SK-N-SH (cell line): ENCODE measurements at regions not wholly inside any gene's neighbourhood (a gene's known extent, or its start where the extent isn't known, plus 50 kb on each side); places are given as distances from the start of the nearest gene placed in this dataset.

Experiments used
- CTCF ChIA-PET: fragments of 300-600, 350-600 bp; formaldehyde crosslinking; extraction: SDS; loops from one replicate; lab custom pipeline; 2021; lab: Yijun Ruan, JAX
- POLR2A ChIA-PET: fragments of 350-600 bp; sonication (Branson Sonifier 250); formaldehyde crosslinking; extraction: SDS; loops from one replicate; lab custom pipeline; 2020; ENCODE audit warnings: antibody characterized with exemption, inconsistent platforms; lab: Yijun Ruan, JAX
- DNase-seq: peaks from one replicate; pipeline ENCODE4 v3.0.0; 2012
- H2AFZ ChIP-seq: fragments of 200-600 bp; sonication (generic); 2 replicates; pipeline ENCODE4 v1.8.1; 2016; ENCODE audit warnings: antibody characterized with exemption, mild to moderate bottlenecking, low read depth
- H3F3A ChIP-seq: fragments of 200-600 bp; sonication (generic); replicated peaks from 2 replicates; pipeline ENCODE3; 2016; ENCODE audit warnings: antibody characterized with exemption, mild to moderate bottlenecking; ENCODE audit not compliant: insufficient read depth
- H3K27ac ChIP-seq, 2 experiments: fragments of 200-500 bp in 1 of 2; fragments of 200-600 bp in 1 of 2; sonication (Bioruptor generic) in 1 of 2; sonication (generic), shearing (Covaris generic) in 1 of 2; 2 replicates each; pipeline versions ENCODE4 v1.5.1 to v1.6.1; 2014 to 2016; ENCODE audit warnings: low read depth in 2 of 2, inconsistent platforms in 1 of 2, low read length in 1 of 2, mild to moderate bottlenecking in 1 of 2, mixed read lengths in 1 of 2
- H3K27me3 ChIP-seq: fragments of 200-600 bp; sonication (generic), shearing (Covaris generic); 2 replicates; pipeline ENCODE4 v1.6.1; 2016; ENCODE audit warnings: mixed run types; ENCODE audit not compliant: insufficient read depth
- H3K36me3 ChIP-seq, 2 experiments: fragments of 200-500 bp in 1 of 2; fragments of 200-600 bp in 1 of 2; sonication (Bioruptor generic) in 1 of 2; sonication (generic) in 1 of 2; replicated peaks in 1 of 2; 2 replicates each; pipeline versions ENCODE3 to v1.5.1; 2014 to 2016; ENCODE audit warnings: low read length in 1 of 2, mild to moderate bottlenecking in 1 of 2; ENCODE audit not compliant: insufficient read depth in 2 of 2, control insufficient read depth in 1 of 2
- H3K4me1 ChIP-seq, 2 experiments: fragments of 200-500 bp in 1 of 2; fragments of 200-600 bp in 1 of 2; sonication (Bioruptor generic) in 1 of 2; sonication (generic), shearing (Covaris generic) in 1 of 2; 2 replicates each; pipeline versions ENCODE4 v1.5.1 to v1.6.1; 2014 to 2016; ENCODE audit warnings: low read depth in 1 of 2, low read length in 1 of 2, mixed run types in 1 of 2; ENCODE audit not compliant: insufficient read depth in 2 of 2, control insufficient read depth in 1 of 2
- H3K4me2 ChIP-seq: fragments of 200-600 bp; sonication (generic), shearing (Covaris generic); 2 replicates; pipeline ENCODE4 v1.6.1; 2017; ENCODE audit warnings: mixed run types
- H3K4me3 ChIP-seq, 2 experiments: fragments of 200-500 bp in 1 of 2; fragments of 200-600 bp in 1 of 2; sonication (Bioruptor generic) in 1 of 2; sonication (generic), shearing (Covaris generic) in 1 of 2; 2 replicates each; pipeline versions ENCODE4 v1.5.1 to v1.8.1; 2014 to 2016; ENCODE audit warnings: low read depth in 2 of 2, inconsistent platforms in 1 of 2, low read length in 1 of 2, mild to moderate bottlenecking in 1 of 2, mixed read lengths in 1 of 2, moderate library complexity in 1 of 2
- H3K79me2 ChIP-seq: fragments of 200-600 bp; sonication (generic); 2 replicates; pipeline ENCODE4 v1.8.1; 2017; ENCODE audit warnings: mild to moderate bottlenecking; ENCODE audit not compliant: insufficient read depth
- H3K9ac ChIP-seq: fragments of 200-600 bp; sonication (generic); 2 replicates; pipeline ENCODE4 v1.6.1; 2017; ENCODE audit warnings: mixed run types
- H3K9me2 ChIP-seq: fragments of 200-600 bp; sonication (generic); 2 replicates; pipeline ENCODE4 v1.6.1; 2017; ENCODE audit warnings: mixed run types
- H3K9me3 ChIP-seq: fragments of 200-600 bp; sonication (generic); 2 replicates; pipeline ENCODE4 v1.6.1; 2017; ENCODE audit warnings: mixed run types, mild to moderate bottlenecking, moderate library complexity
- H4K20me1 ChIP-seq: fragments of 200-600 bp; sonication (generic); 2 replicates; pipeline ENCODE4 v1.6.1; 2017; ENCODE audit warnings: mild to moderate bottlenecking, mixed run types; ENCODE audit not compliant: insufficient read depth
- CHD2 ChIP-seq: fragments of 150-350 bp; IDR thresholded peaks from 2 replicates; pipeline ENCODE4 v1.6.1; 2018; ENCODE audit warnings: low read length; ENCODE audit not compliant: partially characterized antibody
- CTCF ChIP-seq: fragments of 200-600 bp; sonication (generic); IDR thresholded peaks from 2 replicates; pipeline ENCODE4 v1.6.1; 2017; ENCODE audit warnings: antibody characterized with exemption, mild to moderate bottlenecking, moderate library complexity
- ELF1 ChIP-seq: IDR thresholded peaks from 2 replicates; pipeline ENCODE4 v1.4.0; 2012
- EZH2phosphoT487 ChIP-seq: fragments of 200-600 bp; sonication (generic); IDR thresholded peaks from 2 replicates; pipeline ENCODE4 v1.6.1; 2017; ENCODE audit warnings: low read depth, mixed run types, mild to moderate bottlenecking, antibody characterized with exemption, moderate library complexity, borderline replicate concordance
- FOSL2 ChIP-seq: IDR thresholded peaks from 2 replicates; pipeline ENCODE4 v1.4.0; 2012; ENCODE audit warnings: low read depth, mild to moderate bottlenecking, moderate library complexity, borderline replicate concordance
- FOXM1 ChIP-seq: IDR thresholded peaks from 2 replicates; pipeline ENCODE4 v1.4.0; 2012; ENCODE audit warnings: low read depth, mild to moderate bottlenecking
- GATA2 ChIP-seq: sonication (generic); formaldehyde crosslinking; IDR thresholded peaks from 2 replicates; pipeline ENCODE4 v1.5.0; 2020; ENCODE audit warnings: mild to moderate bottlenecking, missing genetic modification reagents
- MAX ChIP-seq: IDR thresholded peaks from 2 replicates; pipeline ENCODE4 v1.4.0; 2012; ENCODE audit warnings: low read depth
- RCOR1 ChIP-seq: fragments of 150-350 bp; IDR thresholded peaks from 2 replicates; pipeline ENCODE4 v1.6.1; 2017; ENCODE audit warnings: antibody characterized with exemption, low read length
- RXRA ChIP-seq: IDR thresholded peaks from 2 replicates; pipeline ENCODE4 v1.4.0; 2012; ENCODE audit warnings: low read depth, mild to moderate bottlenecking, borderline replicate concordance
- TEAD4 ChIP-seq: IDR thresholded peaks from 2 replicates; pipeline ENCODE4 v1.4.0; 2012; ENCODE audit warnings: mild to moderate bottlenecking, borderline replicate concordance; ENCODE audit not compliant: insufficient read depth
- WGBS: methylation state at CpG from one replicate; pipeline ENCODE4 v1.1.6; 2017; ENCODE audit warnings: low lambda C conversion rate; 5-methylcytosine and 5-hydroxymethylcytosine counted together

DNA sequence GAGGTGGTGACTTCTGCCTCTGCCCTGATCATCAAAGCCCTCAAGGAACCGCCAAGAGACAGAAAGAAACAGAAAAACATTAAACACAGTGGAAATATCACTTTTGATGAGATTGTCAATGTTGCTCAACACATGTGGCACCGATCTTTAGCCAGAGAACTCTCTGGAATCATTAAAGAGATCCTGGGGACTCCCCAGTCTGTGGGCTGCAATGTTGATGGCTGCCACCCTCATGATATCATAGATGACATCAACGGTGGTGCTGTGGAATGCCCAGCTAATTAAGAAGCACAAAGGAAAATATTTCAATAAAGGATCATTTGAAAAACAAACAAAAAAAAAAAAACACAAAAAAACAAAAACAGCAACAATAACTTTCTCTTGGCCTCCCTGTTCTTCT is 59.5 kb upstream of the TOMM7 start:
- CTCF ChIA-PET = no interaction called here
- WGBS = 5% methylated on average over 3 of the region's 3 CpGs

GRCh38 chr7:22879709-22880306 is 57.2 kb upstream of the TOMM7 start:
- Histone ChIP-seq H4K20me1 (no peaks in the 10 kb centered on the region), H2AFZ (peak overlapping the region; percentile 5; the same call in 1 of the 2 replicates), H3K9ac (no peak overlapping the region)
- TF ChIP-seq FOXM1 = no peak
- no peak for TF ChIP-seq RCOR1
- no peak for TF ChIP-seq CTCF
- TF ChIP-seq RXRA = no peak
- no peak for TF ChIP-seq MAX
- TF ChIP-seq ELF1 = no peak
- no peak for TF ChIP-seq FOSL2
- no peak for TF ChIP-seq GATA2 (CRISPR knock-in tag)
- no peak for TF ChIP-seq CHD2
- TF ChIP-seq, all 33 proteins: peak for 0
- H3K4me3 ChIP-seq = no peak overlapping the region
- DNase-seq = no peak
- no peaks in the 10 kb centered on the region for H3K9me2 ChIP-seq
- no peaks in the 10 kb centered on the region for H3F3A ChIP-seq
- H3K9me3 ChIP-seq = no peaks in the 10 kb centered on the region
- POLR2A ChIA-PET = no interaction called here
- no peak overlapping the region for H3K27ac ChIP-seq
- H3K79me2 ChIP-seq = no peaks in the 10 kb centered on the region
- H3K4me2 ChIP-seq = no peak overlapping the region
- H3K36me3 ChIP-seq = no peaks in the 10 kb centered on the region
- CTCF ChIA-PET = no interaction called here
- WGBS = 11% methylated on average over 8 of the region's 8 CpGs
- H3K27me3 ChIP-seq = peaks cover 84% of the 10 kb centered on the region; the same call in 1 of the 2 replicates
- H3K4me1 ChIP-seq = no peaks in the 10 kb centered on the region

More for the DNA sequence above, 59.5 kb upstream of the TOMM7 start:
- Histone ChIP-seq H3K9me2 (no peaks in the 10 kb centered on the region), H3K27me3 (peaks cover 71% of the 10 kb centered on the region; the same call in 1 of the 2 replicates), H3F3A (no peaks in the 10 kb centered on the region), H3K9ac (no peak overlapping the region)
- TF ChIP-seq ELF1 = no peak
- TF ChIP-seq TEAD4 = no peak
- TF ChIP-seq GATA2 (CRISPR knock-in tag) = no peak
- no peak for TF ChIP-seq EZH2phosphoT487
- TF ChIP-seq, all 33 proteins: peak for 0
- H3K4me1 ChIP-seq = no peaks in the 10 kb centered on the region
- no peaks in the 10 kb centered on the region for H4K20me1 ChIP-seq
- POLR2A ChIA-PET = no interaction called here
- no peaks in the 10 kb centered on the region for H3K79me2 ChIP-seq
- no peaks in the 10 kb centered on the region for H3K9me3 ChIP-seq
- no peak overlapping the region for H3K27ac ChIP-seq
- no peak overlapping the region for H3K4me2 ChIP-seq
- H2AFZ ChIP-seq = no peak overlapping the region
- no peak for DNase-seq
- no peak overlapping the region for H3K4me3 ChIP-seq
- no peaks in the 10 kb centered on the region for H3K36me3 ChIP-seq
